GM12892 (cell line): ENCODE measurements at regions not wholly inside any gene's neighbourhood (a gene's known extent, or its start where the extent isn't known, plus 50 kb on each side); places are given as distances from the start of the nearest gene placed in this dataset.
"Not testable (repeated sequence)": the region's sequence is repeated elsewhere in the genome, so short reads cannot be mapped to it uniquely, and the experiment has no call there.

ENCODE experiments used
- DNase-seq: peaks from one replicate; pipeline ENCODE4 v3.0.0; 2011; ENCODE audit not compliant: insufficient read length
- FAIRE-seq: peaks from 2 replicates; lab custom pipeline; 2011; peaks lifted over from hg19 to GRCh38; lab: Jason Lieb, UNC
- POLR2A ChIP-seq: IDR thresholded peaks from 2 replicates; pipeline ENCODE4 v1.6.1; 2011; ENCODE audit warnings: low read depth, low read length, control low read depth
- POLR2AphosphoS5 ChIP-seq: IDR thresholded peaks from 2 replicates; pipeline ENCODE4 v1.6.1; 2011; ENCODE audit warnings: low read depth, low read length, control low read depth
- TAF1 ChIP-seq: IDR thresholded peaks from 2 replicates; pipeline ENCODE4 v1.6.1; 2011; ENCODE audit warnings: low read depth, mild to moderate bottlenecking, control low read depth, low read length, borderline replicate concordance

- DNase-seq, result no peak
- FAIRE-seq, result no peak
- TF ChIP-seq POLR2AphosphoS5, result no peak
- TF ChIP-seq TAF1, result no peak
- TF ChIP-seq POLR2A, result no peak
Observed at GRCh38 chr6:132021552-132022375, 70.6 kb upstream of the CCN2 start.

DNA sequence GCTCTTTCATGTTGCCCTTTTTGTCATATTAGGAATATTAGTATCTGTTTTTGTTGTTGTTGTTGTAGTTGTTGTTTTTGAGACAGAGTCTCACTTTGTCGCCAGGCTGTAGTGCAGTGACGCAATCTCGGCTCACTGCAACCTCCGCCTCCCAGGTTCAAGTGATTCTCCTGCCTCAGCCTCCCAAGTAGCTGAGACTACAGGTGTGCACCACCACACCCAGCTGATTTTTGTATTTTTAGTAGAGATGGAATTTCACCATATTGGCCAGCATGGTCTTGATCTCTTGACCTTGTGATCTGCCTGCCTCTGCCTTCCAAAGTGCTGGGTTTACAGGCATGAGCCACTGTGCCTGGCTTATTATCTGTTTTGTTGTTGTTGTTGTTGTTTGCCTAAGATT lies 69.7 kb upstream of the CCN2 start:
- DNase-seq, FAIRE-seq: not testable (repeated sequence)

DNA sequence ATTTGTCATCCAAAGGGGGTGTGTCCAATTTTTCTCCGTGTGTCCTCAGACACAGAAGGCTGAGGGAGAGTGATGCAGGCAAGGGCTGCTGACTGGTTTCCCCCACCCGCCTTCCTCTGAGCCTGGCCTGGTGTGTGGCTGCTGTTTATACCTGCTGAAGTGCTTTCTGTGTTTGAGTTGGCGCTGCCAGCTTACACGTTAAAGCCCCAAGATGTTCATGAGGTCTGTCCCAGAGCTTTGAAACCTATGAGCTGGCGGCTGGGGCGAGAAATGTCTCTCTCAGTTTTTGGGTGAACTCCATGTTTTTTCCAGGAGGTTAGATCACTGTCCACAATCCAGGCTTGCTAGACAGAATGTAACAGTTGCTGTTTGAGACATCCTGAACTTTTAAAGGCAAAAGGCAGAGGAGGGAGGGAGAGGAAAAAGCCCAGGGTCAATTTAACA lies 69.0 kb upstream of the CCN2 start:
- TF ChIP-seq TAF1 (no peak), POLR2A (no peak), POLR2AphosphoS5 (no peak)
- FAIRE-seq (no peak), DNase-seq (no peak)

DNA sequence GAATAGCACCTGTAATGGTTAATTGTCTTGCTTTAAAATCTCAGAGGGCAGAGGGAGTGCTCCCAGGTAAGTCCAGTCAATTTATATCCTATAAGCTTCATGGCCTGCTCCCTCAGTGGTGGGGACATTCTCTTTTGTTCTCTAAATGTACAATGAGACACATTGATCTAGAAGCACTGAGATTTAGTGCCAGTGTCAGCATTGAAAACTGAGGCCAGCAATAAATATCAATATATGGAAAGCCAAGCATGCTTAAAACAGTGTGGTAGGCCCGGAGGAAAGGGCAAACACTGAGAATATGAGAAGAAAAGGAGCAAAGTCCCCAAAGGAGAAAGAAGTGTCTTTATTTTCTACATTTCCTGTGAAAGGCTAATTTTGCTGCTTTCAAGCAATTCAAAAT lies 68.4 kb upstream of the CCN2 start:
- DNase-seq (no peak), FAIRE-seq (no peak)
- TF ChIP-seq TAF1, result no peak
- TF ChIP-seq POLR2A, result no peak
- no peak for TF ChIP-seq POLR2AphosphoS5

DNA sequence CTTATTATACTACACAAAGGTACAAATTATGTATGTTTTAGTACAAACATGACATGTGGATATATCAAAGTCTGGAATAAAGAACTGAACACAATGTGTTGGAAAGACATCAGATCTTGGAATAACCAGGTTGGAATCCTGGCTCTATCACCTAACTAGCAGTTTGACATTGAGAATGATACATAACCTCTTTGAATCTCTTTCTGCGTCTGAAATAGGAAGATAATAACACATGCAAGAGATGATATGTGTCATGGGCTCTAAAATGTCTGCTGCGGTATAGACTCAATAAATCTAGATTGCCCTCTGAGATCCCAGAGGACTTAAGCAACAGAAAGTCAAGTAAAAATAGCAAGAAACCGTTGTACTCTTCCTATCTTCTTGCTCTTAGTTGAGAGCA lies 66.8 kb upstream of the CCN2 start:
- TF ChIP-seq POLR2A (no peak), TAF1 (no peak), POLR2AphosphoS5 (no peak)
- FAIRE-seq (no peak), DNase-seq (no peak)

GRCh38 chr6:132016396-132016795 lies 65.2 kb upstream of the CCN2 start:
- FAIRE-seq (no peak), DNase-seq (no peak)
- TF ChIP-seq TAF1 (no peak), POLR2AphosphoS5 (no peak), POLR2A (no peak)

- TF ChIP-seq POLR2A (no peak), POLR2AphosphoS5 (no peak), TAF1 (no peak)
- FAIRE-seq (no peak), DNase-seq (no peak)
Observed at GRCh38 chr6:132011582-132011981, 60.4 kb upstream of the CCN2 start.

- FAIRE-seq (no peak), DNase-seq (no peak)
- TF ChIP-seq POLR2A (no peak), TAF1 (no peak), POLR2AphosphoS5 (no peak)
Observed at GRCh38 chr6:132009175-132009574, 58.0 kb upstream of the CCN2 start.

DNA sequence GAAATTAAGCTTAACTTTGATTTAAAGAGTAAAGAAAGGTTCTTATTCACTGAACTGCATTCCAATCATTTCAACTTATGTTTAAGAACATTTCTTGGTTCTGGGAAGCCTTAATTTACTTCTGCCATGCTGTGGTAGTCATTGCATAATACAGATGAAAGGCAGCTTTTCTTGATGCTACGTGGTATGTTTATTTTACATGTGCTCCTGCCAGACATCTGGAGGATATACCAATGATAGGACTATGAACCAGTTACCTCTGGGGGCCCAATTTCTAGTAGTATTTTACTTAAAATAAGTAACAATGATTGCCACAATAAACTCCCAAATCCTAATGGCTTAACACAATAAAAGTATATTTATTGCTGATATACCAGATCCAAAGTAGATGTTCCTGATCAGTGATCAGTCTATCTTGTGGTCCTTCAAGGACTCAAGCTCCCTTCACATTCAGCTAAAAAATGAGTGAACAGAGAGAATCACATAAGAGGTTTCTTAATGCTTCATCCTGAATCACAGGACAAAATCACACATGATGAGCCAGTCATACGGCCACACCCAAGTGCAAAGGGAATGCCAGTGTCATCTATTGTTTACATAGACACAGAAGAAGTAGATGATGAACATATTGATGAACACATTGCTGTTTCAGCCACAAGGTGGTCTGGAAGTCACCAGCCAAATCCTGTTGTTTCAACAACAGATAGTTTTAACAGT lies 56.5 kb upstream of the CCN2 start:
- no peak for TF ChIP-seq TAF1
- no peak for TF ChIP-seq POLR2AphosphoS5
- TF ChIP-seq POLR2A, result no peak
- DNase-seq (no peak), FAIRE-seq (no peak)

DNA sequence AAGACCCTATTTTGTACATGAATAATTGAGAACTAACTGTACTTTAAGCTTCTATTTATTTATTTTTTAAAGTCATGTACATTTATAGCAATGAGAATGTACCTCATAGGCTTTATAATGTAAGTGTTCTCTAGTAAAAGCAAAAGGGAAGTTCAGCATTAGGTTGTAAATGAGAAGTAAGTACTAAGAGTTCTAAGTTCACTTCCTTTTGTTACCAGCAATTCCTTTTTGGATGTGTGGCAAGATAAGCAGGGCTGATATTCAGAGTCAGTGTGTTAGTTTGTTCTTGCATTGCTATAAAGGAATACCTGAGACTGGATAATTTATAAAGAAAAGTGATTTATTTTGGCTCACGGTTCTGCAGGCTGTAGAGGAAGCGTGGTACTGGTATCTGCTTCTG lies 54.0 kb upstream of the CCN2 start:
- FAIRE-seq (no peak), DNase-seq (no peak)
- TF ChIP-seq POLR2AphosphoS5 (no peak), POLR2A (no peak), TAF1 (no peak)

- TF ChIP-seq TAF1 (no peak), POLR2AphosphoS5 (no peak), POLR2A (no peak)
- DNase-seq (no peak), FAIRE-seq (no peak)
Observed at GRCh38 chr6:132004668-132005067, 53.5 kb upstream of the CCN2 start.
